ENCODE measurements at regions not wholly inside any gene's neighbourhood (a gene's known extent, or its start where the extent isn't known, plus 50 kb on each side); places are given as distances from the start of the nearest gene placed in this dataset.
"Not testable (repeated sequence)": the region's sequence is repeated elsewhere in the genome, so short reads cannot be mapped to it uniquely, and the experiment has no call there.

GRCh38 chr2:62654876-62655359 is 50.6 kb upstream of the EHBP1 start:
- DNase-seq = no peak

GRCh38 chr2:62654423-62654791 is 51.1 kb upstream of the EHBP1 start:
- no peak for DNase-seq

DNA sequence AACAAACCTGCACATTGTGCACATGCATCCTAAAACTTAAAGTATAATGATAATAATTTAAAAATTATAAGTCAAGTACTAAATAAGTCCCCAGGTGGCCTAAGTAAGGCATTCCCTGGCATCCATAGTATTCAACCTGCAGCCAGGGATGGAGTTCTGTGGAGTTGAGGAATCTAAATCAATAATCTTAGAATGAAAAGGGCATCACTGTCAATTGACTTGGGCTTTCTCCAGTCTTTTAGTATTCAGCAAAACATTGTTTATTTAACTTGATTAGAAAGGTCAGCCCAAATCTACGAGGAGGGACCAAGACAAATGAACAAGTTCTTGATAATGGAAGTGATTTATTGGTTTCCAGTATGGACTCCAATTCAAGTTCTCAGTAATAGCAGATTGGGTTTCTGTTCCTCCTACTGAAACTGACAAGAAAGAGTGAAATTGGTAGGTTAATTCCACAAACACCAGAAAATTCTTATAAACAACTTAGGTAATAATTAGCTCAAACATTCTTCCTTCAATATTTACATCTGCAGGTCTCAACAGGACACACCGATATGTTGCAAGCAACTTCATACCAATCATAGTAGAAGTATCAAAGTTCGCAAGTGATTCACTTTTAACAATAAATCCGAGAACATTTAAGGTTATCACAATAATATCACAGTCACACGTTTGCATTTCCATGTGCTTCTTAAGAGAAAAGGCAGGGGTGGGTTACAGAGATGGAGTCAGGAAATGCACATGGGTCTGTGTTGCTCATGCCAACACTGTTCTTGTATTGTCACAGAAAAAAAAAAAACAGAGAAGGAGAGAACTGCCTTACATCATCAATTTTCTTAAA is 51.7 kb upstream of the EHBP1 start:
- DNase-seq = no peak

GRCh38 chr2:62649087-62649486 is 56.4 kb upstream of the EHBP1 start:
- not testable (repeated sequence) for DNase-seq

DNA sequence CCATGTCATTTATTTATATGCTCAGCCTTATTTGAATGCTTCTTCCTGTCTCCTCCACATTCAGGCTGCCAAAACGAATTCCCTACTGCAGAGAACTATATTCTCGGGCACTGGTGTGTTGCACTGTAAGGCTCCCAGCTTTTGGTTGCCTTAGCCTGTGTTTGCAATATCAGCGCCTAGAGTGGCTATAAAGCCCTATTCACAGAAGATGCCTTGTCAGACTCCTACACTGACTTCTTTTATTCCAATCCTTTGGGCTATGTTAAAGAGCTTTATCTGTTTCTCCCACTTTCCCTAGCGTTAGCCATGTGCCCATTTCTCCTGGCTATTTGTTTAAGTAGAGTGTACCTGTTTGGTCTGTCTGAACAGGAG is 62.4 kb upstream of the EHBP1 start:
- DNase-seq = no peak

DNA sequence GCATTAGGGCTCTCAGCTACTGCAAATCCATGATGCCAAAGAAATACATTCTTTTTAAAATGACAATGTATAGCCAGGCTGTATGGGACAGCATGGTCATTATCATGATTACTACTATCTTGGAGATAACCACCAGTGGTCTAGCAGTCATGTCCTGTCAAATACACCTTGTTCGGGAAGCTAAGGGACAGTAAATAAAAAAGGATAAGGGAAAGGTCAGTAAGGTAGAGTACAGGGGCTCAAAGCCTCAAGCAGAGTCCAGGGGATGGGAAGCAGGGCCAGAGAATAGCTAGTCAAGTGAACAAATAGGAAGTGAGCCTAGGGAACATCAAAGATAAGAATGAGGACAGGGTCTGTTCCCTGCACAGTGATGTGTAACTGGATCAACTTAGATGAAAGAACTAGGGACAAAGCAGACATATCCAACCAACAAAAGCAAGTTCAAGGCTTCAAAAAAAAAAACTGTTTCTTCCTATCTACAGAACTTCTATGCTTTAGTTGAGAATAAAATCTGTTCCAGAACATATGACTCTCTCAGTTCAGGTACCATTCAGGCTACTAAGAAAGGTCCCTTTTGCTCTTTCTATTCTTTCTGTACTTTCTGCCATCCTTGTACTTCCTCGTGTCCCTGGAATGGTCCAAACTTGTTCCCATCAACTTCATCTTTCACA is 62.9 kb upstream of the EHBP1 start:
- DNase-seq = no peak

GRCh38 chr2:62641936-62642335 is 63.6 kb upstream of the EHBP1 start:
- DNase-seq = no peak

DNA sequence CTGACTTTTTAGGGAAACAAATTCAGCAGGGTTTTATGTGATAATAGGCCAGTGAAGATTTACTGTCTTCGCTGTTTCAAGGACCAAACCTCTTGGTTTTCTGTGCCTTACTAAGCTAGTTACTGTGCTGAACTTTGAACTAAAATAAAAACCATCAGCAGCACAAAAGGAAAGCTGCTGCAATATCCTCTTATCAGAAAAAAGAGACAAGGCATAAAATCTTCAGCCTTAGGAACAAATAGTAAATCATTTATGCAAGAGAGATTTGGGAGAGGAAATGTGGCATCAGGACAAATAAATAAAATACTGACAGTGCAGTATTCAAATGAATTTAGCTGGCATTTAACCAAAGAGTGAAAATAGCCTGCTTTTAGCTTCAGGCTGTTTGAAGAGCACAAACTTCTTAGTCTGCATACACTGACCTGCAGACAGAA is 64.1 kb upstream of the EHBP1 start:
- DNase-seq = no peak

DNA sequence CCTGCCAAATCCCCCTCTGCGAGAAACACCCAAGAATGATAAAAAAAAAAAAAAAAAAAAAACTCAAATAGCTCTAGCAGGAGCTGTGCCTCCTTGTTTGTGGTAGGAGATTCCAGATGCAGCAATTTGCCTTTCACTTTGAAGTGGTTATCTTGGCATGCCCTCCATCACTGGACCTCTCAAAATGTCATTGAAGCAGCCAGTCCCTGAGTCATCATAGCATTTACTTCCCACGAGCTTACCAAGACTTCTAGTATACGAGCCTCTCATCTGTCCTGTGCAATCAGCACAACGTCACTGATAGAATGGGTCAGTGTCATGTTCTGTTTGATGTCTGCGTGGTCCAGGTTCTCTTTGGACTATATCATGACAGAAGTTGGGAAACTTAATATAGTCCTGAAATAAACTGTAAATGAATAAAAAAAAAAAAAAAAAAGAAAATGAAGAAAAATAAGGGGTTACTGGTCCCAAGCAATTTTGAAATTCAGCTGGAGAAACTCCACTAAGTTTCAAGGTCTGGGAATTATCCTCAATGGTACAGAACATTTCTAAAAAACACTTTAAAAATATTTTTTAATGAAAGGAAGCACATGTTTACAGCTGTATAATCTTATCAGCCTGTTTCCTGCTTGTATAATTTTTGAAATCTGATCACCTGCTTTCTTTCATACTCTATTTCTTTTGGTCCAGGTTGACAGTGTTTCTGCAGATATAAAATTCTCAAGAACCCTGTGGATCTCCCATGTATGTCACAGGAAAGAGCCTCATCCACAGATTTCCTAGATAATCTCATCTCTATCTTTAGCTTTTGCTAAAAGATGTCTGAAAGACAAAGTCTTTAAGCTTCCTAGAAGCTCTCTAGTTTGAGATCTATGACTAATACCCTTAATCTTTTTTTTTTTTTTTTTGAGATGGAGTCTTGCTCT is 74.1 kb upstream of the EHBP1 start:
- DNase-seq = no peak

DNA sequence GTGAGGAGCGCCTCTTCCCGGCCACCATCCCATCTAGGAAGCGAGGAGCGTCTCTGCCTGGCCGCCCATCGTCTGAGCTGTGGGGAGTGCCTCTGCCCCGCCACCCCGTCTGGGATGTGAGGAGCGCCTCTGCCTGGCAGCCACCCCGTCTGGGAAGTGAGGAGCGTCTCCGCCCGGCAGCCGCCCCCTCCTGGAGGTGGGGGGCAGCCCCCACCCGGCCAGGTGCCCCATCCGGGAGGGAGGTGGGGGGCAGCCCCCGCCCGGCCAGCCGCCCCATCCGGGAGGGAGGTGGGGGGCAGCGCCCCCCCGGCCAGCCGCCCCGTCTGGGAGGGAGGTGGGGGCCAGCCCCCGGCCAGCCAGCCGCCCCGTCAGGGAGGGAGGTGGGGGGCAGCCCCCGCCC is 75.3 kb upstream of the EHBP1 start:
- DNase-seq = not testable (repeated sequence)

DNA sequence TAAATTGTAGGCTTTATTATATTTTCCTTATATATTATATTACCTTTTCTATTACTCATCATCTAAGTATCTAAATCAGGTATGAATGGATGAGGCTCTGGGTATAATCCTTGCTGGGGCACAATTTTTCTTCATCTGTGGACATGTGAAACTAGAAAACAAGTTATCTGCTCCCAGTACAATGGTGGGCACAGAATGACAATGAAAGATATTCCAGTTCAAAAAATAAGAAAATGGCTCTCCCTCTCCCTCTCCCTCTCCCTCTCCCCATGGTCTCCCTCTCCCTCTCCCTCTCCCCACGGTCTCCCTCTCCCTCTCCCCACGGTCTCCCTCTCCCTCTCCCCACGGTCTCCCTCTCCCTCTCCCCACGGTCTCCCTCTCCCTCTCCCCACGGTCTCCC is 76.2 kb upstream of the EHBP1 start:
- not testable (repeated sequence) for DNase-seq

- DNase-seq = no peak
Measured at GRCh38 chr2:62627667-62628066, 77.8 kb upstream of the EHBP1 start.

DNA sequence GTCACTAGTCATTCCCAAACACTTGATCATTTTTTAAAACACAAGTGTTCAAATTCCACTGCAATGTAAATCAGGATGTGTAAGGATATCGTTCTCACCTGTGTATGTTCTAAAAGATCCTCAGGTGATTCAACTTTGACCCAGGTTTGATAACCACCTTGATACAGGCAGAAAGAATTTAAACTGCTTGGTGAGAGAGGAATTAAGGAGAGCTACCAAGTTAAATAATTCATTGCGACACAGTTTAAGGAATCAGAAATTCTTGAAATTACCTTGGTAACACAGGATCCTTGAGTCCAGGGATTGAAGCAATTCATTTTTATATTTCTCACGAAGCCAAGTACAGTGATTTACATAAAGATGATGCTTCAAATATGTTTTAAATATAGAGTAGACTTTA is 80.7 kb upstream of the EHBP1 start:
- no peak for DNase-seq

DNA sequence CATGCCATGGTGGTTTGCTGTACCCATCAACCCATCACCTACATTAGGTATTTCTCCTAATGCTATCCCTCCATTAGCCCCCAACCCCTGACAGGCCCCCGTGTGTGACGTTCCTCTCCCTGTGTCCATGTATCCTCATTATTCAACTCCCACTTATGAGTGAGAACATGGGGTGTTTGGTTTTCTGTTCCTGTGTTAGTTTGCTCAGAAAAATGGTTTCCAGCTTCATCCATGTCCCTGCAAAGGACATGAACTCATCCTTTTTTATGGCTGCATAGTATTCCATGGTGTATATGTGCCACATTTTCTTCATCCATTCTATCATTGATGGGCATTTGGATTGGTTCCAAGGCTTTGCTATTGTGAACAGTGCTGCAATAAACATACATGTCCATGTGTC is 89.0 kb upstream of the EHBP1 start:
- not testable (repeated sequence) for DNase-seq

GRCh38 chr2:62611854-62612253 is 93.7 kb upstream of the EHBP1 start:
- no peak for DNase-seq

GRCh38 chr2:62605471-62605870 is 99.5 kb upstream of the TMEM17 start:
- not testable (repeated sequence) for DNase-seq

DNA sequence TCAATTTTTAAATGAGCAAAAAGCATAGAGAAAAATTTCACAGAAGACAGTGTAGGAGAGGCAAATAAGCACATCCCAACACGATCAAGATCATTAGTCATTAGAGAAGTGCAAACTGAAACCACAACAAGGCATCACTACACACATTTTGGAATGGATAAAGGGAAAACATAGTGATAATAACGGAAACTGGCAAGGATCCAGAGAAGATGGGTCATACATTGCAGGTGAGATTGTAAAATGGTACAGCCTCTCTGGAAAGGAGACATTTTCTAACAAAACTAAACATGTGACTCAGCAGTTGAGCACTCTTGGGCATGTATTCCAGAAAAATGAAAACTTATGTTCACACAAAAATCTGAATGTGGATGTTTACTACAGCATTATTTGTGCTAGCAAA is 98.3 kb upstream of the TMEM17 start:
- DNase-seq = no peak

DNA sequence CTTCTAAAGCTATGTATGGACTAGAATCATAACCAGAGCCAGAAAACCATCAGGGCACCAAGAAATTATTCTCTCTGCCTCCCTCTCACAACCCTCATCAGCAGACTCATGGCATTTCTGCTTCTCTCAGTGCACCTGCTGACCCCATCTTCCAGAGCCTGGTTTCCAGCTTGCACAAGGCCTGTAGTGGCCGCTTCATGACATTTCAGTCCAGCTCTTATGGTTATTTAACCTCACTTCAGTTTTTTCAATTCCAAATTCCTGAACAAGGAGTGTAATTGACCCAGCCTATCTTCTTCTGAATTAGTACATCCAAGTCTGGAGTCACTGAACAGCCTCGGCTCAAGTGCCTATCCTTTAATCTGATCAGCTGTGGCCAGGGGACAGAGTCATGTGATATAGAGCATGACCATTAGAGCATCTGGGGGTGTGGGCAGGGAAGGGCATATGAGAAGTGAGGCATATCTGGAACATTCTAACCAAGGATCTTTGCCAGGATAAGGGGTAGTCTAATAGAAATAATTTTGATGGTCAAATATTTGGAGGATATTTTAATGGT is 97.2 kb upstream of the TMEM17 start:
- DNase-seq = no peak

GRCh38 chr2:62599674-62600410 is 93.8 kb upstream of the TMEM17 start:
- not testable (repeated sequence) for DNase-seq

DNA sequence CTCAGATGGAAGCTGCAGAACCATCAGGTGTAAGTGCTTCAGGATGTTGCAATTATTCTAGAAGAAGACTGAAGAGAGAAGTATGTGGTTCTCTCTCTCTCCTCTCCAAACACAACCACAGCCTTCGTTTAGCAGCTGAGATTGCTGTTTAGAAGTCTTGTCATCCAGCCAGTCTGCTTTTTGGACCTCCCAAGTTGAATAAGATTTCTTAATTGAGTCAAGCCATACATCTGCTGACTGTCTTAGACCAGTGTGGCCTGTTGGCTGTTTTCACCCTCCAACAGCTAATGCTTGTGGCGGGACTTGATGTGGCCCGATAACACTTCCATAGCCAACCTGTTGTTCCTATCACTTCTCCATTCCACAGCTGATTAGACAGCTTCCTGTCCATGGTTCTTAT is 91.3 kb upstream of the TMEM17 start:
- no peak for DNase-seq

DNA sequence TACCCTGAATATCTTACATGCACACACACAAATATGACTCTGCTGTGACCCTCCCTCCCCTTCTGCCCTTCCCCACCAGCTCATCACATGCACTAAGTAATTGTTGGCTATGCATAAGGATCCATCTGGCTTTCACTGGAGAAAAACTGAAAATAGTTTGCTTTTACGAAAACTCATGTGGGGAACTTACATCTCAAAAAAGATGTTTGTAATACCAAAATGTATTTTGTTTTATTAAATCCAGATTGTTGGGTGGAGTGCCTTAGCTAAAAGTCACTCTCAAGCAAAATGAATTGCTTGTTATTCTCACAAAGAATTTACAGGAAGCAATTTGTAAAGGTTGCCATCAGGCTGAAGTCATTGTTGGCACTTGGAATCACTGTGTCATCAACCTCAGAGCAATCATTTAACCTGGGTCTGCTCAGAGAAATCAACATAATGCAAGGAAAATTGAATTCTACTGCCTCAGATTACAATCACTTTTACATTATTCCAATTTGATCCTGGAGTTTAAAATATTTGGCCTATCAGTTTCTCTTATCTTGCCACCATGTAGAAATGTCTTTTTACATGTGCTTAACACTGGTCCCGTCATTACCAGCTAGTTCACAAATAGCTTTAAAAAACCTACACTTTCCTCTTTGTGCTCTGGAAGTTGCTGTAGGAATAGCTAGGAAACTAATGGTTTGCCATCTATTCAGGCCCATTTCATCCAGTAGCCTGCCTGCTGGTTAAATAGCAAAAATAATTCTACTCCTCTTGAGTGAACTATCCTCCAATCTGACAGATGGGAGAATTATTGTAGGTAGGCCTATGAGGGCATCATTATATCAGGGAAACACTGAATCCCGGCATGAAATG is 90.3 kb upstream of the TMEM17 start:
- DNase-seq = no peak

Measured in NCI-H1105 treated with DMSO at 0.1 percent for 48 hours (cell line).